GM18520 (cell line): ENCODE measurements at regions not wholly inside any gene's neighbourhood (a gene's known extent, or its start where the extent isn't known, plus 50 kb on each side); places are given as distances from the start of the nearest gene placed in this dataset.
"Not testable (repeated sequence)": the region's sequence is repeated elsewhere in the genome, so short reads cannot be mapped to it uniquely, and the experiment has no call there.

Experiments used
- ATAC-seq: cut with Tn5 transposase; IDR thresholded peaks from one replicate; pipeline ENCODE4 v1.9.1; 2021; ENCODE audit not compliant: unreplicated experiment

- no peak for ATAC-seq
These were observed 536.9 kb downstream of the XYLT1 start for GRCh38 chr16:16933861-16934260.

- ATAC-seq: no peak
These were observed 536.1 kb downstream of the XYLT1 start for GRCh38 chr16:16934660-16935059.

DNA sequence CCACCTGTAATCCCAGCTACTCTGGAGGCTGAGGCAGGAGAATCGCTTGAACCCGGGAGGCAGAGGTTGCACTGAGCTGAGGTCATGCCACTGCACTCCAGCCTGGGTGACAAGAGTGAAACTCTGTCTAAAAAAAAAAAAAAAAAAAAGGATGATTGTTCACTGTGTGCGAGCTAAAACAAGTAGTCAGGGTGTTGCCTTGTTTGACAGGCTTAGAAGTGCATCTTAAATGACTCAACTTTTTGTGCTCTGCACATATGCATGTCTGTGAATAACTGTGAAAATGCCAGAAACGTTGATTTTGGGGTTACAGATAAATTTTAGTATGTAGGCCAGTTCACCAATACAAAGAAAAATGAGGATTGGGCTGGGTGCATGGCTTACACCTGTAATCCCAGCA, 534.9 kb downstream of the XYLT1 start:
- not testable (repeated sequence) for ATAC-seq

- no peak for ATAC-seq
These were observed 533.2 kb downstream of the XYLT1 start for GRCh38 chr16:16937576-16937975.

- ATAC-seq: no peak
These were observed 532.8 kb downstream of the XYLT1 start for GRCh38 chr16:16938009-16938408.

DNA sequence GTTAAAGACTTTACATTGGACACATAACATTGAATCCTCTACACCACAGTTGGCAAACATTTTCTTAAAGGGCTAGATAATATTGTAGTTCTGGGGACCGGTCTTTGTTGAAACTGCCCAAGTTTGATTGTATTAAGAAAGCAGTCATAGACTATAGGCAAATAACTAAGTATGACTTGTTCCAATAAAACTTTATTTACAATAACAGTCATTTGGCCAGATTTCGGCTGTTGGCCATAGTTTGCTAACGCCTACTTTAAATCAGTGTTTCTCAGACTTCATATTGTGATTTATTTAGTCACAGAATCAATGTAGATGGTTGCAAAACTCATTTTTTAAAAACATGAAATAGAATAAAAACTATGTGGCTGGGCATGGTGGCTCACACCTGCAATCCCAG, 531.8 kb downstream of the XYLT1 start:
- ATAC-seq: no peak

GRCh38 chr16:16940351-16940750, 530.4 kb downstream of the XYLT1 start:
- ATAC-seq: no peak

DNA sequence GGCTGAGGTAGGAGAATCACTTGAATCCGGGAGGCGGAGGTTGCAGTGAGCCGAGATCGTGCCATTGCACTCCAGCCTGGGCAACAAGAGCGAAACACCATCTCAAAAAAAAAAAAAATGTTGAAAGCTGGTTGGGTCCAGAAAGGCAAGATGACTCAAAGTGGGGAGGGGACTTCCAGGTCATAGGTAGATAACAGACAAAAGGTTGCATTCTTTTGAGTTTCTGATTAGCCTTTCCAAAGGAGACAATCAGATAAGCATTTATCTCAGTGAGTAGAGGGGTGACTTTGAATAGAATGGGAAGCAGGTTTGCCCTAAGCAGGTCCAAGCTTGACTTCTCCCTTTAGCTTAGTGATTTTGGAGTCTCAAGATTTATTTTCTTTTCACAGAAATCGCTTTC, 527.9 kb downstream of the XYLT1 start:
- not testable (repeated sequence) for ATAC-seq

GRCh38 chr16:16945207-16945606, 525.6 kb downstream of the XYLT1 start:
- ATAC-seq: no peak

- ATAC-seq: no peak
These were observed 514.4 kb downstream of the XYLT1 start for GRCh38 chr16:16956376-16956775.

GRCh38 chr16:16960785-16961184, 510.0 kb downstream of the XYLT1 start:
- no peak for ATAC-seq

GRCh38 chr16:16966439-16966838, 504.3 kb downstream of the XYLT1 start:
- ATAC-seq: no peak

DNA sequence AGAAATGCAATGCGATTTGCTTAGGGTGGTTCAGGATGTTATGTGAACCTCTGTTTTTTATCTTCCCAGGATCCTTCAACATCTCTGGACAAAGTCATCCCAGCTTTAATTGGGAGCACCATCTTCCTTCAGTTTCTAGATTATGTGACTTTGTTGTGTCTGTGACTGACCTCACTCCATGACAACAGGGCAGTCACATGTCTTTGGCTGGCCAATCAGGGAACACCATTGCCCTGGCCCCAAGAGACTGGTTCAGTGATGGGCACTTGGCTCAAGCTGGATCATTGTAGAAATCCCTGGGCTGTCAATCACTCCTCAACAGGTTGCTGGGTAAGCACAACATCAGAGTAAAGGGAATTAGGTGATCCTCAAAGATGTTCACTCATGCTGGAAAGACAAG, 499.7 kb downstream of the XYLT1 start:
- ATAC-seq: no peak

- ATAC-seq: no peak
These were observed 497.9 kb downstream of the XYLT1 start for GRCh38 chr16:16972831-16973230.

- no peak for ATAC-seq
These were observed 496.8 kb downstream of the XYLT1 start for GRCh38 chr16:16973707-16974591.

DNA sequence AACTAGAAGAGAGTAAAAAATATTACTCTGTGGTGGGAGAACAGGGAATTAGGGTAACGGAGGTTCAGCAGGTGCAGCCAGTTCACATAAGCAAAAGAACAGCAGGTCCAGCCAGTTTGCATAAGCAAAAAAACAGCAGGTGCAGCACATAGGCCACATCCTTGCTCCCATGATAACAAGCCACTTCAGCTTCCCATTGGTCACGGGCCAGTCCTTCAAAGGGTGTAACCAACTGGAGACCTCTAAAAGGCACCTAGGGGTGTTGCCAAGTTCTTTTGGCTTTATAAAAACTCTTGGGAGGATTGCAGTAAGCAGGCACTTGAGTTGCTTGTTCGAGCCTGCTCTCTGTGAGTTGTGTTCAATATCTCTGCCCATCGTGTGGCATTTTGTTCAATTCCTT, 488.1 kb downstream of the XYLT1 start:
- ATAC-seq: no peak

GRCh38 chr16:16983582-16983981, 487.2 kb downstream of the XYLT1 start:
- ATAC-seq: no peak

DNA sequence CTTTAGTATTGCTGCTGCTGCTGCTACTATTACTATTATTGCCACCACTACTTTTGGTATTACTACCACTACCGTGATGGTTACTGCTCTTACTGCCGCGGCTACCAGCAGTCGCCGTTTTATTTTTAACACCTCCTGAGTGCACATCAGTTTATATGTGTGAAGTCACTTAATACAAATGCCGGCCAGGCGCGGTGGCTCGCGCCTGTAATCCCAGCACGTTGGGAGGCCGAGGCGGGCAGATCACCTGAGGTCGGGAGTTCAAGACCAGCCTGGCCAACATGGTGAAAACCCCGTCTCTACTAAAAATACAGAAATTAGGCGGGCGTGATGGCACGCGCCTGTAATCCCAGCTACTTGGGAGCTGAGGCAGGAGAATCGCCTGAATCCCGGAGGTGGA, 486.7 kb downstream of the XYLT1 start:
- not testable (repeated sequence) for ATAC-seq

- ATAC-seq: no peak
These were observed 485.1 kb downstream of the XYLT1 start for GRCh38 chr16:16985707-16986106.

- ATAC-seq: no peak
These were observed 481.8 kb downstream of the XYLT1 start for GRCh38 chr16:16988963-16989362.

GRCh38 chr16:16989368-16989767, 481.4 kb downstream of the XYLT1 start:
- ATAC-seq: no peak

- ATAC-seq: no peak
These were observed 479.0 kb downstream of the XYLT1 start for GRCh38 chr16:16991711-16992110.
